Nephron progenitor cell (in vitro differentiated cells): ENCODE measurements at regions not wholly inside any gene's neighbourhood (a gene's known extent, or its start where the extent isn't known, plus 50 kb on each side); places are given as distances from the start of the nearest gene placed in this dataset.

Experiments
- DNase-seq: peaks from one replicate; pipeline ENCODE4 v3.0.0; 2021
- H3K27ac Mint-ChIP-seq: 2 replicates; pipeline ENCODE4 v1.8.0; 2021; ENCODE audit warnings: mild to moderate bottlenecking, moderate library complexity, mixed read lengths
- H3K27me3 Mint-ChIP-seq: 2 replicates; pipeline ENCODE4 v1.8.0; 2021; ENCODE audit warnings: mild to moderate bottlenecking, low read depth, mixed read lengths; ENCODE audit not compliant: poor library complexity
- H3K36me3 Mint-ChIP-seq: 2 replicates; pipeline ENCODE4 v1.8.0; 2021; ENCODE audit warnings: low read depth, mixed read lengths
- H3K4me1 Mint-ChIP-seq: 2 replicates; pipeline ENCODE4 v1.8.0; 2021; ENCODE audit warnings: mixed read lengths
- H3K4me3 Mint-ChIP-seq: 2 replicates; pipeline ENCODE4 v1.8.0; 2021; ENCODE audit warnings: mild to moderate bottlenecking, moderate library complexity, mixed read lengths
- H3K9me3 Mint-ChIP-seq: 2 replicates; pipeline ENCODE4 v1.8.0; 2021; ENCODE audit warnings: mild to moderate bottlenecking, moderate library complexity, mixed read lengths
- TF ChIP-seq, protein P1 (sequence below): fragments of 200-600 bp; sonication (generic); IDR thresholded peaks from 2 replicates; pipeline ENCODE4 v1.5.0; 2021; ENCODE audit warnings: antibody characterized with exemption

DNA sequence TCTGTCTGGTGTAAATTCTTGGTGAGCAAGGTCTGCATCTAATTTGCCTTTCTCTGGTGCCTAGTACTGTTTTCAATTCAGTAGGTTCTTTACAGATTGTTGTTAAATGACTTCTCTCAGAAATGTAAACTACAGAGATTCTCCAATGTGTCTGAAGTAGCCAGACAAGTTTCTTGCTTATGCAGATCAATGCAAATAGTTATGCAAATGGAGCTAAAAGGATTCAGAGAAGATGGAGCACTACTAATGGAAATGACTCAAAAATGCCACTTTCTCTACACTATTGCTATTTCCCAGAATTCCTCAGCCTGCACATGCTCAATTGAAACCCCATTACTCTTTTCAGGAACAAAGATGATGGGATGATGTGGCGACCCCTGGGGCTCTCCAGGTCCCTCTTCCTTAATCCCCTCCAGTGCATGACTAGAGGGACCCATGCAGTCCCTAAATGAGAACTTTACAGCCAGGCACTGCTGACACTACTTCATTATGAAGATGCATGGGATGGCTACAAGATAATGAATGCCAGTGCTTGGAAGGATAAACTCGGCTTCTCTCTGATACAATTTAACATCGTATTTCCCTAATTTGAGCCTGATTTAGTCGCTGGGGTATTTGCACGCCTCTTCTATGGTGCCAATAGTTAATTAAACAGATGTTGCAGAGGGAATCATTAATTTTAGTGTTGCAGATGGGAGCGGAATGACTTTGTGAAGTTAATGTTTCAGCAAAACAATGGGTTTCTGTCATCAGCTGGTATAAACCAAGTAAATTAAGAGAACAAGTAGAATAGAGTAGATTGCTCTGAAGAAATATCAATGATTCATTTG, 753.2 kb downstream of the TLR4 start:
- TF ChIP-seq, protein P1, sequence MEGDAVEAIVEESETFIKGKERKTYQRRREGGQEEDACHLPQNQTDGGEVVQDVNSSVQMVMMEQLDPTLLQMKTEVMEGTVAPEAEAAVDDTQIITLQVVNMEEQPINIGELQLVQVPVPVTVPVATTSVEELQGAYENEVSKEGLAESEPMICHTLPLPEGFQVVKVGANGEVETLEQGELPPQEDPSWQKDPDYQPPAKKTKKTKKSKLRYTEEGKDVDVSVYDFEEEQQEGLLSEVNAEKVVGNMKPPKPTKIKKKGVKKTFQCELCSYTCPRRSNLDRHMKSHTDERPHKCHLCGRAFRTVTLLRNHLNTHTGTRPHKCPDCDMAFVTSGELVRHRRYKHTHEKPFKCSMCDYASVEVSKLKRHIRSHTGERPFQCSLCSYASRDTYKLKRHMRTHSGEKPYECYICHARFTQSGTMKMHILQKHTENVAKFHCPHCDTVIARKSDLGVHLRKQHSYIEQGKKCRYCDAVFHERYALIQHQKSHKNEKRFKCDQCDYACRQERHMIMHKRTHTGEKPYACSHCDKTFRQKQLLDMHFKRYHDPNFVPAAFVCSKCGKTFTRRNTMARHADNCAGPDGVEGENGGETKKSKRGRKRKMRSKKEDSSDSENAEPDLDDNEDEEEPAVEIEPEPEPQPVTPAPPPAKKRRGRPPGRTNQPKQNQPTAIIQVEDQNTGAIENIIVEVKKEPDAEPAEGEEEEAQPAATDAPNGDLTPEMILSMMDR: no peak
- Mint-ChIP-seq H3K4me1 (peaks cover 19% of the 10 kb centered on the region), H3K27ac (no peak overlapping the region), H3K27me3 (no peaks in the 10 kb centered on the region), H3K9me3 (no peaks in the 10 kb centered on the region), H3K4me3 (no peak overlapping the region), H3K36me3 (no peaks in the 10 kb centered on the region)
- DNase-seq: no peak

DNA sequence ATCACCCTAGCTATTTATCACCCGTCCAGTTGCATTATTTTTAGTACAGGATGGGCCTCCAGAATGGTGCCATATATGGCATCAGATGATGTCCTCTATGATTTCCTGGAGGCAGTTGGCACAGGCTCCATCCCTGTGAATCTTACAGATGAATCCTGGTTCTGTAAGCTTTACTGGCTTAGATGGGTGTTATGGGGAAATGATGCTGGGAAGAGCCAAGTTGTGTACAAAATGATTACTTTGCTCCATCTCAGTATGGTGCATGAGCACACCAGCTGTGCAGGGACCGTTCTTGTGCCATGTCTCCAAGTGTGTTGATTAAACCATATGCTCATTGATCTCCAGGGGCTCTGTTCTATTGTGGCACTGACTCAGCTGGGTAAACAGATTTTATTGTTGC, 755.7 kb downstream of the TLR4 start:
- no peaks in the 10 kb centered on the region for H3K27me3 Mint-ChIP-seq
- TF ChIP-seq, protein P1: no peak
- no peak for DNase-seq
- H3K4me3 Mint-ChIP-seq: no peak overlapping the region
- H3K4me1 Mint-ChIP-seq: peaks cover 19% of the 10 kb centered on the region
- H3K27ac Mint-ChIP-seq: no peak overlapping the region
- no peaks in the 10 kb centered on the region for H3K36me3 Mint-ChIP-seq
- H3K9me3 Mint-ChIP-seq: no peaks in the 10 kb centered on the region

GRCh38 chr9:118463419-118463818, 759.2 kb downstream of the TLR4 start:
- Mint-ChIP-seq H3K27me3 (no peaks in the 10 kb centered on the region), H3K4me3 (no peak overlapping the region), H3K27ac (no peak overlapping the region), H3K36me3 (no peaks in the 10 kb centered on the region), H3K4me1 (no peaks in the 10 kb centered on the region), H3K9me3 (no peaks in the 10 kb centered on the region)
- TF ChIP-seq, protein P1: no peak
- no peak for DNase-seq

DNA sequence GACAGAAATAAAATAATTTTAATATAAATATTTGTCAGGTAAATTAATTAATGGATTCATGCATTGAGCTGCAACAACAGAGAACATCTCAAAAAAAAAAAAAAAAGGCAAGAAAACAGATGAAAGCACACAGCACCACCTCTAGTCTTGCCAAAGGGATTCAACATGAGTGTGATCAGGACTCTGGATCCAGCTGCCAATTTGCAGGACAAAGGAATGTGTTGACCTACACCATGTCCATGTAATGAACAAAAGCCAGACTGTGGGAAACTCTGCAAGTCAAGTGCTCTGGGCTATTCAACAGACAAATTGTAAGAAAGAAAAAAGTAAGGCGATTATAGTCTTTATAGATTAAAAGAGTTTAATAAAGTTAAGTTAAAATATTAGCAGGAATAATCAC, 769.3 kb downstream of the TLR4 start:
- Mint-ChIP-seq H3K4me3 (no peak overlapping the region), H3K36me3 (no peaks in the 10 kb centered on the region), H3K27me3 (peaks cover 2% of the 10 kb centered on the region), H3K4me1 (no peaks in the 10 kb centered on the region), H3K9me3 (no peaks in the 10 kb centered on the region), H3K27ac (no peak overlapping the region)
- no peak for DNase-seq
- TF ChIP-seq, protein P1: no peak

- no peaks in the 10 kb centered on the region for H3K4me1 Mint-ChIP-seq
- TF ChIP-seq, protein P1: no peak
- no peak for DNase-seq
- no peaks in the 10 kb centered on the region for H3K36me3 Mint-ChIP-seq
- H3K9me3 Mint-ChIP-seq: no peaks in the 10 kb centered on the region
- H3K4me3 Mint-ChIP-seq: no peak overlapping the region
- H3K27ac Mint-ChIP-seq: no peak overlapping the region
- H3K27me3 Mint-ChIP-seq: peaks cover 2% of the 10 kb centered on the region
Observed at GRCh38 chr9:118478752-118479151, 774.5 kb downstream of the TLR4 start.

- no peak for DNase-seq
- Mint-ChIP-seq H3K4me3 (no peak overlapping the region), H3K27ac (no peak overlapping the region), H3K9me3 (no peaks in the 10 kb centered on the region), H3K4me1 (no peaks in the 10 kb centered on the region), H3K36me3 (no peaks in the 10 kb centered on the region), H3K27me3 (no peaks in the 10 kb centered on the region)
- TF ChIP-seq, protein P1: no peak
Observed at GRCh38 chr9:118482306-118482705, 778.1 kb downstream of the TLR4 start.
